H9 (cell line): ENCODE measurements at regions not wholly inside any gene's neighbourhood (a gene's known extent, or its start where the extent isn't known, plus 50 kb on each side); places are given as distances from the start of the nearest gene placed in this dataset.

Source experiments
- DNase-seq: peaks from one replicate; pipeline ENCODE4 v3.0.0-alpha.2; 2017
- H2AFZ ChIP-seq: one replicate; pipeline ENCODE4 v1.6.1; 2013; ENCODE audit warnings: mild to moderate bottlenecking, low read length, control low read depth, moderate library complexity
- H2AK5ac ChIP-seq: 2 replicates; pipeline ENCODE4 v1.6.1; 2013; ENCODE audit warnings: low read length, control low read depth, mixed read lengths; ENCODE audit not compliant: insufficient read length
- H2BK120ac ChIP-seq: one replicate; pipeline ENCODE4 v1.6.1; 2013; ENCODE audit warnings: low read depth, mild to moderate bottlenecking, low read length, control low read depth, inconsistent platforms; ENCODE audit not compliant: poor library complexity, severe bottlenecking
- H2BK12ac ChIP-seq: 2 replicates; pipeline ENCODE4 v1.6.1; 2013; ENCODE audit warnings: low read length, control low read depth, mixed read lengths, low read depth; ENCODE audit not compliant: insufficient read length
- H2BK15ac ChIP-seq: 2 replicates; pipeline ENCODE4 v1.6.1; 2013; ENCODE audit warnings: low read depth, low read length, control low read depth
- H2BK20ac ChIP-seq: one replicate; pipeline ENCODE4 v1.6.1; 2013; ENCODE audit warnings: low read depth, mild to moderate bottlenecking, low read length, control low read depth, inconsistent platforms; ENCODE audit not compliant: poor library complexity, severe bottlenecking
- H2BK5ac ChIP-seq: 2 replicates; pipeline ENCODE4 v1.6.1; 2013; ENCODE audit warnings: low read length, control low read depth, mixed read lengths; ENCODE audit not compliant: insufficient read length
- H3K14ac ChIP-seq: 2 replicates; pipeline ENCODE4 v1.6.1; 2013; ENCODE audit warnings: low read length, control low read depth; ENCODE audit not compliant: insufficient read depth
- H3K18ac ChIP-seq: 2 replicates; pipeline ENCODE4 v1.6.1; 2013; ENCODE audit warnings: low read depth, mild to moderate bottlenecking, mixed read lengths, low read length, control low read depth; ENCODE audit not compliant: insufficient read length
- H3K23ac ChIP-seq: 2 replicates; pipeline ENCODE4 v1.6.1; 2013; ENCODE audit warnings: low read length, control low read depth, mixed read lengths, low read depth; ENCODE audit not compliant: insufficient read length
- H3K23me2 ChIP-seq: 2 replicates; pipeline ENCODE4 v1.6.1; 2013; ENCODE audit warnings: low read depth, mild to moderate bottlenecking, mixed read lengths, low read length, control low read depth; ENCODE audit not compliant: insufficient read length, poor library complexity, severe bottlenecking
- H3K27ac ChIP-seq: 2 replicates; pipeline ENCODE4 v1.5.1; 2013; ENCODE audit warnings: low read length, control low read depth, mixed read lengths, low read depth; ENCODE audit not compliant: insufficient read length
- H3K27me3 ChIP-seq: 2 replicates; pipeline ENCODE4 v1.6.1; 2013; ENCODE audit warnings: low read length, control low read depth, inconsistent platforms; ENCODE audit not compliant: insufficient read depth
- H3K4ac ChIP-seq: 2 replicates; pipeline ENCODE4 v1.6.1; 2013; ENCODE audit warnings: low read depth, mild to moderate bottlenecking, control low read depth, inconsistent platforms, low read length, moderate library complexity
- H3K4me1 ChIP-seq: 2 replicates; pipeline ENCODE4 v1.6.1; 2013; ENCODE audit warnings: low read length, control low read depth, inconsistent platforms; ENCODE audit not compliant: insufficient read depth
- H3K4me2 ChIP-seq: 2 replicates; pipeline ENCODE4 v1.6.1; 2013; ENCODE audit warnings: low read length, control low read depth, mixed read lengths; ENCODE audit not compliant: insufficient read length, insufficient read depth
- H3K56ac ChIP-seq: 2 replicates; pipeline ENCODE4 v1.6.1; 2013; ENCODE audit warnings: low read depth, mild to moderate bottlenecking, mixed read lengths, low read length, control low read depth; ENCODE audit not compliant: insufficient read length
- H3K79me1 ChIP-seq: 2 replicates; pipeline ENCODE4 v1.6.1; 2013; ENCODE audit warnings: low read depth, mild to moderate bottlenecking, moderate library complexity, low read length, control low read depth, inconsistent platforms; ENCODE audit not compliant: insufficient read depth, poor library complexity, severe bottlenecking
- H3K79me2 ChIP-seq: 2 replicates; pipeline ENCODE4 v1.6.1; 2013; ENCODE audit warnings: low read length, control low read depth, inconsistent platforms; ENCODE audit not compliant: insufficient read depth
- H3K9ac ChIP-seq: 2 replicates; pipeline ENCODE4 v1.6.1; 2013; ENCODE audit warnings: low read length, control low read depth, mixed read lengths; ENCODE audit not compliant: insufficient read length; ENCODE audit errors: extremely low read depth
- H3K9me3 ChIP-seq: one replicate; pipeline ENCODE4 v1.6.1; 2013; ENCODE audit warnings: low read depth, low read length, inconsistent platforms; ENCODE audit not compliant: control insufficient read depth
- H3T11ph ChIP-seq: one replicate; pipeline ENCODE4 v1.6.1; 2013; ENCODE audit warnings: mild to moderate bottlenecking, low read length, control low read depth, inconsistent platforms
- H4K20me1 ChIP-seq: one replicate; pipeline ENCODE4 v1.6.1; 2013; ENCODE audit not compliant: control insufficient read depth, insufficient read length, insufficient read depth
- H4K5ac ChIP-seq: 2 replicates; pipeline ENCODE4 v1.6.1; 2013; ENCODE audit warnings: low read depth, mild to moderate bottlenecking, mixed read lengths, low read length, control low read depth; ENCODE audit not compliant: insufficient read length
- H4K8ac ChIP-seq: replicated peaks from 2 replicates; pipeline ENCODE4 v1.6.1; 2013; ENCODE audit warnings: low read length, control low read depth, mixed read lengths, low read depth; ENCODE audit not compliant: insufficient read length
- H4K91ac ChIP-seq: 2 replicates; pipeline ENCODE4 v1.6.1; 2013; ENCODE audit warnings: low read depth, mild to moderate bottlenecking, moderate library complexity, mixed read lengths, low read length, control low read depth; ENCODE audit not compliant: insufficient read length
- H3K27ac Mint-ChIP-seq, 3 experiments: 2 replicates in 2 of 3; 3 replicates in 1 of 3; pipeline ENCODE4 v1.8.0; 2020 to 2021; ENCODE audit warnings: mixed read lengths in 3 of 3, mild to moderate bottlenecking in 1 of 3, moderate library complexity in 1 of 3
- H3K27me3 Mint-ChIP-seq: 2 replicates; pipeline ENCODE4 v1.8.0; 2021; ENCODE audit warnings: low read depth, mild to moderate bottlenecking, moderate library complexity, mixed read lengths
- H3K36me3 Mint-ChIP-seq, 3 experiments: 2 replicates in 2 of 3; 3 replicates in 1 of 3; pipeline ENCODE4 v1.8.0; 2020 to 2021; ENCODE audit warnings: low read depth in 3 of 3, mixed read lengths in 3 of 3; ENCODE audit not compliant: insufficient read depth in 1 of 3
- H3K4me1 Mint-ChIP-seq, 2 experiments: 2 replicates each; pipeline ENCODE4 v1.8.0; 2020; ENCODE audit warnings: mixed read lengths in 2 of 2
- H3K4me3 Mint-ChIP-seq, 2 experiments: 2 replicates in 1 of 2; 3 replicates in 1 of 2; pipeline ENCODE4 v1.8.0; 2020 to 2021; ENCODE audit warnings: mild to moderate bottlenecking in 2 of 2, mixed read lengths in 2 of 2, moderate library complexity in 1 of 2
- H3K9me3 Mint-ChIP-seq, 2 experiments: 2 replicates in 1 of 2; 3 replicates in 1 of 2; pipeline ENCODE4 v1.8.0; 2020; ENCODE audit warnings: mild to moderate bottlenecking in 2 of 2, mixed read lengths in 2 of 2, moderate library complexity in 1 of 2
- CTCF ChIP-seq: fragments of 200-600 bp; sonication (generic); conservative IDR thresholded peaks from 3 replicates; pipeline ENCODE4 v1.8.0; 2021; ENCODE audit warnings: antibody characterized with exemption, mild to moderate bottlenecking
- WGBS: extraction: QIAGEN DNeasy Blood & Tissue Kit; methylation state at CpG from one replicate; pipeline ENCODE4 v1.1.7; 2013; ENCODE audit warnings: missing lambda C conversion rate, low lambda C conversion rate, mixed read lengths; ENCODE audit not compliant: insufficient read length; ENCODE audit errors: extremely low coverage; 5-methylcytosine and 5-hydroxymethylcytosine counted together

- Histone ChIP-seq H3K79me2 (no peaks in the 10 kb centered on the region), H2AK5ac (no peak overlapping the region), H2BK15ac (no peak overlapping the region), H3K56ac (no peak overlapping the region), H3K23me2 (no peaks in the 10 kb centered on the region), H4K20me1 (no peaks in the 10 kb centered on the region), H3K9me3 (no peaks in the 10 kb centered on the region), H2BK12ac (peak overlapping the region; percentile 16), H3K23ac (no peak overlapping the region), H4K91ac (no peak overlapping the region), H3K4ac (no peak overlapping the region), H2AFZ (no peak overlapping the region), H3K27ac (peak overlapping the region; percentile 87), H2BK5ac (no peak overlapping the region), H4K5ac (peak overlapping the region; percentile 2), H3K79me1 (no peaks in the 10 kb centered on the region), H4K8ac (no peak overlapping the region), H3K27me3 (no peaks in the 10 kb centered on the region), H3K4me2 (peak overlapping the region; percentile 41), H3K14ac (peak overlapping the region; percentile 42; the same call in 1 of the 2 replicates), H3K4me1 (peaks cover 3% of the 10 kb centered on the region; the same call in 1 of the 2 replicates), H2BK120ac (no peak overlapping the region), H3T11ph (no peak overlapping the region), H2BK20ac (no peak overlapping the region), H3K9ac (no peak overlapping the region), H3K18ac (peak overlapping the region; percentile 8)
- no peaks in the 10 kb centered on the region; a peak in 1 of 5 replicates for H3K9me3 Mint-ChIP-seq
- no CpG with 5 or more reads among the region's 5 CpGs for WGBS
- no peaks in the 10 kb centered on the region for H3K36me3 Mint-ChIP-seq
- H3K4me3 Mint-ChIP-seq, result peak overlapping the region; percentile 32 to 52; a peak in 2 of 5 replicates
- no peak for TF ChIP-seq CTCF
- H3K4me1 Mint-ChIP-seq, result peaks cover 34 to 43% of the 10 kb centered on the region in 2 experiments
- H3K27ac Mint-ChIP-seq, result peak overlapping the region; percentile 72 to 94 (median 91); a peak in 6 of 7 replicates
- peaks cover 1% of the 10 kb centered on the region; the same call in 1 of the 2 replicates for H3K27me3 Mint-ChIP-seq
- DNase-seq, result no peak
These were observed 75.1 kb downstream of the LYZL2 start for GRCh38 chr10:30554440-30554825.
